Skeletal muscle tissue (tissue), 3 donors: ENCODE measurements at regions not wholly inside any gene's neighbourhood (a gene's known extent, or its start where the extent isn't known, plus 50 kb on each side); places are given as distances from the start of the nearest gene placed in this dataset.
"Not testable (repeated sequence)": the region's sequence is repeated elsewhere in the genome, so short reads cannot be mapped to it uniquely, and the experiment has no call there.

ENCODE experiments used
- H3K27ac ChIP-seq: one replicate; pipeline ENCODE4 v1.7.0; 2013; ENCODE audit warnings: mild to moderate bottlenecking, low read depth, low read length, inconsistent platforms
- H3K27me3 ChIP-seq, 3 donors: one replicate each; pipeline ENCODE4 v1.7.0; 2013; ENCODE audit warnings: low read length in 3 of 3; ENCODE audit not compliant: control insufficient read depth in 3 of 3, insufficient read depth in 3 of 3
- H3K36me3 ChIP-seq, 3 donors: one replicate each; pipeline ENCODE4 v1.7.0; 2013; ENCODE audit warnings: low read length in 3 of 3; ENCODE audit not compliant: control insufficient read depth in 3 of 3, insufficient read depth in 3 of 3
- H3K4me1 ChIP-seq, 3 donors: one replicate each; pipeline ENCODE4 v1.7.0; 2013; ENCODE audit warnings: low read length in 3 of 3, mild to moderate bottlenecking in 3 of 3; ENCODE audit not compliant: control insufficient read depth in 3 of 3, insufficient read depth in 3 of 3
- H3K4me3 ChIP-seq, 3 donors: one replicate each; pipeline ENCODE4 v1.7.0; 2013; ENCODE audit warnings: low read length in 3 of 3
- H3K9ac ChIP-seq, 3 donors: one replicate each; pipeline ENCODE4 v1.7.0; 2013; ENCODE audit warnings: low read length in 3 of 3, mild to moderate bottlenecking in 3 of 3, moderate library complexity in 2 of 3, low read depth in 1 of 3
- H3K9me3 ChIP-seq, 3 donors: one replicate each; pipeline ENCODE4 v1.7.0; 2013; ENCODE audit warnings: low read length in 3 of 3; ENCODE audit not compliant: control insufficient read depth in 3 of 3
- donor health status: Osteomylitis.

DNA sequence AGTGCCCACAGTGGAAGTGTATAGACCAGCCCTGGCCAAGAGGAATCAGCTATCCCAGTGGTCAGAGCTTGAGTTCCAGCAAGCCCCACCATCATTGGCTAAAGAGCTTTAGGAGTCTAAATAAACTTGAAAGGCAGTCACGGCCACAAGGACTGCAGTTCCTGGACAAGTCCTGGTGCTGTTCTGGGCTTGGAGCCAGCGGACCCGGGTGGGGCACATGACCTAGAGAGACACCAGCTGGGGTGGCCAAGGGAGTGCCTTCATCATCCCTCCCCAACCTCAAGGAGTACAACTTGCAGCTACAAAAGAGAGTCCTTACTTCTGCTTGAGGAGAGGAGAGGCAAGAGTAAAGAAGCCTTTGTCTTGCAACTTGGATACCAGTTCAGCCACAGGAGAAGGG is 439.8 kb upstream of the TMEFF2 start:
- no peaks in the 10 kb centered on the region for H3K9me3 ChIP-seq
- no peak overlapping the region for H3K9ac ChIP-seq
- peaks cover 0 to 2% (median 0%) of the 10 kb centered on the region in 3 donors for H3K27me3 ChIP-seq
- no peak overlapping the region for H3K4me3 ChIP-seq
- no peaks in the 10 kb centered on the region for H3K36me3 ChIP-seq
- H3K27ac ChIP-seq = no peak overlapping the region
- no peaks in the 10 kb centered on the region for H3K4me1 ChIP-seq

DNA sequence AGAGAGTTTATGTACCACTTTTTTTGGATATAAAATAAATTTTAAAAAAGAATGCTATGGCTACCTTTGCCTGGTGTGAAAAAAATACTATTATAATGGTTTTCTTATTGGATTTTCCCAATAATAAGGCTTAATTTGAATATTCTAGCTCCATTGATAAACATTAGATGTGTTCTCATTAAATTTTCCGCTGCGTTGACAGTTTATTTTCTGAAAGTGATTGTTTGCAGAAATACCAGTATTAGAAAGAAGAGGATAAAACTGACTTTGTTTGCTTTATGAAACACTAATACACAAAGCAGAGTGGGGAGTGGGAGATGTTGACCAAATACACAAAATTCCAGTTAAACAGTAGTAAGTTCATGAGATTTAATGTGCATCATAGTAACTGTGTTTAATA is 433.3 kb upstream of the TMEFF2 start:
- no peaks in the 10 kb centered on the region for H3K27me3 ChIP-seq
- no peak overlapping the region for H3K27ac ChIP-seq
- H3K4me1 ChIP-seq = no peaks in the 10 kb centered on the region
- no peak overlapping the region for H3K4me3 ChIP-seq
- no peaks in the 10 kb centered on the region for H3K9me3 ChIP-seq
- no peaks in the 10 kb centered on the region for H3K36me3 ChIP-seq
- no peak overlapping the region for H3K9ac ChIP-seq

DNA sequence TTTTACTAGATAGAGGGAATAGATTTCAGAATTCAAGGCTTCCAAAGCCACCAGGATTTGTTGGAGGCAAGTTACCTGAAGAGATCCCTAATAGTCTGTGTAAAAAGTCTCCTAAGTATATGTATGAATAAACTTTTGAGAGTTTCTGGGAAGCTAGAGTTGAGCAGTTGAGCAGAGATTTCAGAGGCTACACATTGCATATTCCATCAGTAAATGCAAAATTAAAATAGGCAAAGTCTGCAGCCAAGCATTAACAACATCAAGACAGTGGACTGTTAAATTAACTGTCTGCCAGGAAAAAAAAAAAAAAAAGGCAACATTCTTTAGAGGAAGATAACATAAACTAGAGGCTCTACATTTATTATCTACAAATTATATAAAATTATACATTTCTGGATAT is 420.4 kb upstream of the TMEFF2 start:
- no peaks in the 10 kb centered on the region for H3K27me3 ChIP-seq
- no peaks in the 10 kb centered on the region for H3K4me1 ChIP-seq
- H3K27ac ChIP-seq = no peak overlapping the region
- H3K9ac ChIP-seq = no peak overlapping the region
- H3K36me3 ChIP-seq = no peaks in the 10 kb centered on the region
- H3K4me3 ChIP-seq = no peak overlapping the region
- H3K9me3 ChIP-seq = no peaks in the 10 kb centered on the region

DNA sequence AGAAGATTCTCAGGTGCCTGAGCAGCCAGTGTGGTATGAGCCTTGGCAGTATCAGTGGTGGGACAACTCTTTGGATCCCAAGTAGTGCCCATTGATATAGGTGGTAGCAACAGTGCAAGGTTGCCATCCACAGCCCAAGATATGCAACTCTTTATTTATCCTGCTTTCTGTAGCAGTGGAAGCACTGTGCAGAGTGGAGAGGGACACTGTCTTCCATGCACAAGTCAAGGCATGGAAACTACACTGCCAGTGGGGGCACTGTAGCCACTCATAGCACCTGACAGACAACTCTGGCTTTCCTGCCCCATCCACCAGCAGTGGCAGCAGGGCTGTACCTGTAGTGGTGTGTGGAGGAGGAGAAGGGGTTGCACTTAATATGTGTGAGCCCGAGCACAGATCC is 409.6 kb upstream of the TMEFF2 start:
- H3K27me3 ChIP-seq = no peaks in the 10 kb centered on the region
- no peak overlapping the region for H3K27ac ChIP-seq
- H3K4me3 ChIP-seq = no peak overlapping the region
- H3K9me3 ChIP-seq = peaks cover 0 to 2% (median 0%) of the 10 kb centered on the region in 3 donors
- no peaks in the 10 kb centered on the region for H3K4me1 ChIP-seq
- H3K36me3 ChIP-seq = no peaks in the 10 kb centered on the region
- no peak overlapping the region for H3K9ac ChIP-seq

DNA sequence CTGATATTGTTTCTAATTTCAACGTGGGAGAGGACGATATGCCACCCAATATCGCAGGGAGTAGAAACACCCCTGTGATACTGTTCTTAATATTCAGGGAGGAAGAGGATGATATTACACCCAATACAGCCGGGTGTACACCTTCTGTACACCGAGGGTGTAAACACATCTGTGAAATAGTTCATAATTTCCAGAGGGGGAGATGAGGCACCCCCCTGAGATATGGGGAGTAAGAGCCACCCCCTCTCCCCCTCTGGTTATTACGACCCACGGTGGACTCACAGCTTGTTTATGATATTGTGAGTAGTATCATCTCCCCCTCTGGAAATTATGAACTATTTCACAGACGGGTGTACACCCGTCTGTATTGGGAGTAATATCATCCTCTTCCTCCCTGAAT is 403.9 kb upstream of the TMEFF2 start:
- H3K36me3 ChIP-seq, H3K27ac ChIP-seq, H3K4me1 ChIP-seq, H3K27me3 ChIP-seq, H3K4me3 ChIP-seq, H3K9ac ChIP-seq, H3K9me3 ChIP-seq: not testable (repeated sequence)

DNA sequence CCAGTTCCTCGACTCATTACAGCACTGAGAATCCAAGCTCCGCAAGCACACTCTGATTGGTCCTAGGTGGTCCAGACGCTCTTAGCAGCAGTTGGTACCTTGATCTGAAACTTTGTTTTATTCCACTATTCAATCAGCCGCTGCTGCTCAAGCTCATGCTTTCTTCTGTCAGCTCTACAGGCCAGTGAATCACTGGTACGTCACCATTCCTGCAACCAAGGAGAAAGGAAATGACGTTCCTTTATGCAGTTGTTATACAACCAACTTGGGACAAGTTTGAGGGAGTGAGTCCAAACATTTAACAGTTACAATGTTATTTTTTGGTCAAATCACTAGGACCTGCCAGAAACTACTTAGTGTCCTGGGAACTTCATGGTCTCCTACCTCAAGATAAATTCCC is 398.8 kb upstream of the TMEFF2 start:
- Histone ChIP-seq H3K9ac (no peak overlapping the region), H3K4me1 (no peaks in the 10 kb centered on the region), H3K36me3 (no peaks in the 10 kb centered on the region), H3K9me3 (no peaks in the 10 kb centered on the region), H3K27me3 (no peaks in the 10 kb centered on the region), H3K27ac (no peak overlapping the region), H3K4me3 (no peak overlapping the region)

DNA sequence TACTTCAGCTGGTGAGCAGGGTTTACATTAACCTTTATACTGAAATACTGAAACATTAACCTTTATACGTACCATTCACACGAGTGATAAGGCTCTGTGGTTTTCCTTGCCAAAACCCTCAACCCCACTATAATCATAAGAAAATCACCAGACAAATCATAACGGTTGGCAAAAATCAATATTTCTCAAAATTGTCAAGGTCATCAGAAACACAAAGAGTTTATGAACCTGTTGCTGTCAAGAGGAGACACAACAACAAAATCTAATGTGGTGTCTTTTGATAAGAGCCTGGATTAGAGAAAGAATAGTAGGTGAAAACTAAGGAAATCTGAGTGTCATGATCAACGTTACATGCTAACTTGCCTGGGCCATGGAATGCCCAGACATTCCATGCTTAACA is 396.9 kb upstream of the TMEFF2 start:
- Histone ChIP-seq H3K27me3 (no peaks in the 10 kb centered on the region), H3K27ac (no peak overlapping the region), H3K36me3 (no peaks in the 10 kb centered on the region), H3K4me1 (no peaks in the 10 kb centered on the region), H3K9ac (no peak overlapping the region), H3K4me3 (no peak overlapping the region), H3K9me3 (no peaks in the 10 kb centered on the region)

DNA sequence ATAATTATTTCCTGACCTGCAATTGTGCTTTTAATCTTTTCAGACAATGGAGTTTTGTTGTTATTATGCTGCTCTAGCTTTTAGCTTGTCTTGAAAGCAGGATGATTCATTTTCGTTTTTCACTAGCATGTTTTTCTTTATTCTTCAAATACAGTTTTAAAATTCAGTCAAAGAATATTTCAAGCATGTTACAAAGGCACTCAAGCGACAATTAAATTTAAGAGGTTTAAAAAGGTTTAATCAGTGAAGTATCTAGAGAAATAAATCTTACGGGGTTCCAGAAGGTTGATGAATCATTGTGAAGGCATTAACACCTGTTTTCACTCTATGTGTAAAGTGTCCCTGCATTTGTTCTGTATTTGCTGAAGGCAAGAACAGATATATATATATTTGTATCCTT is 390.7 kb upstream of the TMEFF2 start:
- Histone ChIP-seq H3K27ac (no peak overlapping the region), H3K27me3 (no peaks in the 10 kb centered on the region), H3K36me3 (no peaks in the 10 kb centered on the region), H3K9ac (no peak overlapping the region), H3K4me3 (no peak overlapping the region), H3K9me3 (no peaks in the 10 kb centered on the region), H3K4me1 (no peaks in the 10 kb centered on the region)

DNA sequence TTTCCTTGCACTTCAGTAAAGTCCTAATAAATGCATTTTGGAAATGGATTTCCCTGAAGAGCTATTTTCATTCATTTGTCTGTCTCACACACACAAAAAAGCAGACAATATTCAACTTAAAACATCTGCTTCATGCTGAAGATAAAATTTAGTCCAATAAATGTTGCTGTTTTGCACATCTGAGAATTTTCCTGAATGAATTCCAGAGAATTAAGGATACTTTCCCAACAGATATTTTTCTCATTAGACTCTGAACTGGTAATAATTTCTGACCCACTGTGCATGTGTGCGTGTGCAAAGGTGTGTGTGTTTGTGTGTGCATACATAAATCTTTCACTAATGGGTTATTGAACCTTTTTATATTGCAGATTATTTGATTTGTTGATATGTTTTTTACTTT is 390.2 kb upstream of the TMEFF2 start:
- Histone ChIP-seq H3K4me3 (no peak overlapping the region), H3K27ac (no peak overlapping the region), H3K36me3 (no peaks in the 10 kb centered on the region), H3K9me3 (no peaks in the 10 kb centered on the region), H3K4me1 (no peaks in the 10 kb centered on the region), H3K27me3 (no peaks in the 10 kb centered on the region), H3K9ac (no peak overlapping the region)

DNA sequence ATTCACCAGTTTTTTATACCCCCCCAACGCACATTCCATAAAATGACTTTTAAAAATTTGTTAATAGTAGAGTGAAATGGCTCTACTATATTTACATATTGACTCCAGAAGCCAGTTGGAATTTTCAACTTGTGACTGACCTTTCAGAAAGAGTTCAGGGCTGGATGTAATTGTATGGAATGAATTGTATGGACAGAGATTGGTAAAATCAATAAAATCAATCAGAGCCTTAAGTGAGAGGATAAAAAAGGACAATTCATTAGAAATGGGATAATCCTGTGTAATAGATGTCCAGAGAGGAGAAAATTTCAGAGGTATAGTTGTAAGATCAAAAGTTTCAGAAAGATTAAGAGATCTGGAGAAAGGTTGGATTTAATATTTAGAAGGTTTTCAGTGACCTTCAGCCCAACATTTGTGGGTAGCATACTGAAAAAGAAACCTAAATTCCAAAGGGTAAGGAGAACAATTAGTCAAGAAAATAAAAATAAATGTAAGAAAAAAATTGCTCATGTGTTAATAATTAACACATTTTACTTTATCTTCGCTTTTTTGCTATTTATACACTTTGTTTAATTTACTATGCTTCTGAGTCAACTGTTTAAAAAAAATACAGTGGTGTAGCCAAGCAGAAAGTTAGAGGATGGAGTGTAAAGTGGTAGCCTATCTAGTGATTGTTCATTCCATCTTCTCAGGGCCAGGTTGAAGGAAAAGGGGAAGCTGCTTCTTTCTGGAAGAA is 385.4 kb upstream of the TMEFF2 start:
- H3K4me1 ChIP-seq = no peaks in the 10 kb centered on the region
- H3K9ac ChIP-seq = no peak overlapping the region
- no peaks in the 10 kb centered on the region for H3K27me3 ChIP-seq
- no peaks in the 10 kb centered on the region for H3K9me3 ChIP-seq
- H3K4me3 ChIP-seq = no peak overlapping the region
- no peaks in the 10 kb centered on the region for H3K36me3 ChIP-seq
- no peak overlapping the region for H3K27ac ChIP-seq
